GM06990 (cell line): ENCODE measurements at regions not wholly inside any gene's neighbourhood (a gene's known extent, or its start where the extent isn't known, plus 50 kb on each side); places are given as distances from the start of the nearest gene placed in this dataset.

ENCODE experiments used
- DNase-seq: peaks from one replicate; pipeline ENCODE4 v3.0.0-alpha.2; 2011; ENCODE audit not compliant: insufficient read length; ENCODE audit errors: extremely low read depth
- H3K27me3 ChIP-seq: replicated peaks from 2 replicates; pipeline ENCODE4 v1.6.0; 2011; ENCODE audit warnings: low read length; ENCODE audit not compliant: control insufficient read depth, insufficient read depth
- H3K36me3 ChIP-seq: 2 replicates; pipeline ENCODE4 v1.5.1; 2011; ENCODE audit warnings: low read length; ENCODE audit not compliant: control insufficient read depth, insufficient read depth
- H3K4me3 ChIP-seq: replicated peaks from 2 replicates; pipeline ENCODE4 v1.5.1; 2011; ENCODE audit warnings: low read depth, mild to moderate bottlenecking, control low read depth, low read length
- CTCF ChIP-seq: IDR thresholded peaks from 2 replicates; pipeline ENCODE4 v1.5.1; 2011; ENCODE audit warnings: low read length, control low read depth, mild to moderate bottlenecking, inconsistent platforms; ENCODE audit not compliant: insufficient read depth, poor library complexity, severe bottlenecking

GRCh38 chr13:85541476-85541875 lies 257.7 kb downstream of the SLITRK6 start:
- no peak for DNase-seq
- Histone ChIP-seq H3K36me3 (no peaks in the 10 kb centered on the region), H3K27me3 (no peaks in the 10 kb centered on the region), H3K4me3 (no peak overlapping the region)
- no peak for TF ChIP-seq CTCF

GRCh38 chr13:85538957-85539356 lies 260.3 kb downstream of the SLITRK6 start:
- DNase-seq = no peak
- TF ChIP-seq CTCF = no peak
- H3K4me3 ChIP-seq = no peak overlapping the region
- no peaks in the 10 kb centered on the region for H3K36me3 ChIP-seq
- H3K27me3 ChIP-seq = no peaks in the 10 kb centered on the region

GRCh38 chr13:85537601-85538000 lies 261.6 kb downstream of the SLITRK6 start:
- Histone ChIP-seq H3K36me3 (no peaks in the 10 kb centered on the region), H3K4me3 (no peak overlapping the region), H3K27me3 (no peaks in the 10 kb centered on the region)
- no peak for TF ChIP-seq CTCF
- DNase-seq = no peak

GRCh38 chr13:85536706-85537105 lies 262.5 kb downstream of the SLITRK6 start:
- H3K4me3 ChIP-seq = no peak overlapping the region
- DNase-seq = no peak
- no peak for TF ChIP-seq CTCF
- no peaks in the 10 kb centered on the region for H3K27me3 ChIP-seq
- H3K36me3 ChIP-seq = no peaks in the 10 kb centered on the region

- Histone ChIP-seq H3K4me3 (no peak overlapping the region), H3K36me3 (no peaks in the 10 kb centered on the region), H3K27me3 (no peaks in the 10 kb centered on the region)
- TF ChIP-seq CTCF = no peak
- no peak for DNase-seq
Measured at GRCh38 chr13:85535316-85536084, 263.7 kb downstream of the SLITRK6 start.

GRCh38 chr13:85533911-85534310 lies 265.3 kb downstream of the SLITRK6 start:
- H3K4me3 ChIP-seq = no peak overlapping the region
- H3K36me3 ChIP-seq = no peaks in the 10 kb centered on the region
- no peak for DNase-seq
- no peaks in the 10 kb centered on the region for H3K27me3 ChIP-seq
- TF ChIP-seq CTCF = no peak
